Uterus (tissue), 2 donors: ENCODE measurements at regions not wholly inside any gene's neighbourhood (a gene's known extent, or its start where the extent isn't known, plus 50 kb on each side); places are given as distances from the start of the nearest gene placed in this dataset.

Source experiments
- POLR2A ChIP-seq, 2 donors: fragments of 450-650 bp; IDR thresholded peaks; one replicate each; pipeline ENCODE4 v1.6.1; 2016; ENCODE audit warnings: antibody characterized with exemption in 2 of 2, mild to moderate bottlenecking in 1 of 2, moderate library complexity in 1 of 2
- TF ChIP-seq, protein P1 (sequence below), 4 experiments: fragments of 200-600 bp in 2 of 4; fragments of 450-650 bp in 2 of 4; sonication (generic) in 2 of 4; IDR thresholded peaks; one replicate each; pipeline ENCODE4 v1.5.1; 2016 to 2019; ENCODE audit warnings: antibody characterized with exemption in 4 of 4, mild to moderate bottlenecking in 2 of 4, moderate library complexity in 1 of 4

DNA sequence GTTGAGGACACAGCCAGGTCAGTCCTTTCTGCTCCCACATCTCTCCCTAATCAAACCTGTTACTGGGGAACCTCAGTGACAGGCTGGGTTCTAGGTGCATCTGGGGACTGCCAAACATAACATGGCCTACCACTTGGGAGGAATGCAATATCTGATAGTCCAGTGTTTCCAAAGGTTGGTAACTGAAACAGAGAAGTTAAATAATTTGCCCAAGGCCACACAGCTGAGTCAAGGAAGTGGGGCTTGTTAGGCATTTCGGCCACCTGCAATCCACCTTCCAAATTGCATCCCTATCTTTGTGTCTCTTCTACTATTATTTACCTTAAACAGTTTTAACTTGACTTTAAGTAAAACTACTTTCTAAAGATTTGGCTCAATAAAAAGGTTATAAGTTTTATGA, 731.3 kb downstream of the UQCRFS1 start:
- TF ChIP-seq, protein P1, sequence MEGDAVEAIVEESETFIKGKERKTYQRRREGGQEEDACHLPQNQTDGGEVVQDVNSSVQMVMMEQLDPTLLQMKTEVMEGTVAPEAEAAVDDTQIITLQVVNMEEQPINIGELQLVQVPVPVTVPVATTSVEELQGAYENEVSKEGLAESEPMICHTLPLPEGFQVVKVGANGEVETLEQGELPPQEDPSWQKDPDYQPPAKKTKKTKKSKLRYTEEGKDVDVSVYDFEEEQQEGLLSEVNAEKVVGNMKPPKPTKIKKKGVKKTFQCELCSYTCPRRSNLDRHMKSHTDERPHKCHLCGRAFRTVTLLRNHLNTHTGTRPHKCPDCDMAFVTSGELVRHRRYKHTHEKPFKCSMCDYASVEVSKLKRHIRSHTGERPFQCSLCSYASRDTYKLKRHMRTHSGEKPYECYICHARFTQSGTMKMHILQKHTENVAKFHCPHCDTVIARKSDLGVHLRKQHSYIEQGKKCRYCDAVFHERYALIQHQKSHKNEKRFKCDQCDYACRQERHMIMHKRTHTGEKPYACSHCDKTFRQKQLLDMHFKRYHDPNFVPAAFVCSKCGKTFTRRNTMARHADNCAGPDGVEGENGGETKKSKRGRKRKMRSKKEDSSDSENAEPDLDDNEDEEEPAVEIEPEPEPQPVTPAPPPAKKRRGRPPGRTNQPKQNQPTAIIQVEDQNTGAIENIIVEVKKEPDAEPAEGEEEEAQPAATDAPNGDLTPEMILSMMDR (IDR thresholded peaks at IDR 0.05), result no peak
- TF ChIP-seq POLR2A (IDR thresholded peaks at IDR 0.05), result no peak
